HG03378 (cell line): ENCODE measurements at regions not wholly inside any gene's neighbourhood (a gene's known extent, or its start where the extent isn't known, plus 50 kb on each side); places are given as distances from the start of the nearest gene placed in this dataset.

ENCODE experiments used
- ATAC-seq: cut with Tn5 transposase; IDR thresholded peaks from one replicate; pipeline ENCODE4 v1.9.1; 2021; ENCODE audit warnings: mild to moderate bottlenecking, moderate library complexity; ENCODE audit not compliant: unreplicated experiment

DNA sequence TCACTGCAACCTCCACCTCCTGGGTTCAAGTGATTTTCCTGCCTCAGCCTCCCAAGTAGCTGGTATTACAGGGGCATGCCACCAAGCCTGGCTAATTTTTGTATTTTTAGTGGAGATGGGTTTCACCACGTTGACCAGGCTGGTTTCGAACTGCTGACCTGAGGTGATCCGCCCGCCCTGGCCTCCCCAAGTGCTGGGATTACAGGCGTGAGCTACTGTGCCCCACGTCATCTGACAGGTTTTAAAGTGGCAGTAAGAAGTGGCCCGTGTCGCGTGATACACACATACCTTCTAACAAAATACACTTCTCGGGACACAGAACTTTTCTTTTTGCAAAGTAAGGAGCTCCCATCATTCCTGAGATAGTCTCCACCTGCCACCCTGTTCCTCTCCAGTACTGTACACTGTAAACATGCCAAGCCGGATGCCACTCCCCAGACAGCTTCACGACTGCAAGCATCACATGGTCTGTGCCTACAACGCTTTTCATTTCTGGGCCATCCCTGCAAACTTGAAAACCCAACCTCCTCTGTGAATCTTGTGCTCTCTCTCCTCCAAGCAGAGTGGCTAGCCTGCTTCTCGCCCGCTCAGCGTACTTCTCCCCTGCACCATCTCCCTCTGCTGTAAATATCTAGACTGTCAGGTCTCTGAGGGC lies 256.3 kb upstream of the KLF14 start:
- no peak for ATAC-seq

GRCh38 chr7:130993671-130994365 lies 259.8 kb upstream of the KLF14 start:
- ATAC-seq: no peak

DNA sequence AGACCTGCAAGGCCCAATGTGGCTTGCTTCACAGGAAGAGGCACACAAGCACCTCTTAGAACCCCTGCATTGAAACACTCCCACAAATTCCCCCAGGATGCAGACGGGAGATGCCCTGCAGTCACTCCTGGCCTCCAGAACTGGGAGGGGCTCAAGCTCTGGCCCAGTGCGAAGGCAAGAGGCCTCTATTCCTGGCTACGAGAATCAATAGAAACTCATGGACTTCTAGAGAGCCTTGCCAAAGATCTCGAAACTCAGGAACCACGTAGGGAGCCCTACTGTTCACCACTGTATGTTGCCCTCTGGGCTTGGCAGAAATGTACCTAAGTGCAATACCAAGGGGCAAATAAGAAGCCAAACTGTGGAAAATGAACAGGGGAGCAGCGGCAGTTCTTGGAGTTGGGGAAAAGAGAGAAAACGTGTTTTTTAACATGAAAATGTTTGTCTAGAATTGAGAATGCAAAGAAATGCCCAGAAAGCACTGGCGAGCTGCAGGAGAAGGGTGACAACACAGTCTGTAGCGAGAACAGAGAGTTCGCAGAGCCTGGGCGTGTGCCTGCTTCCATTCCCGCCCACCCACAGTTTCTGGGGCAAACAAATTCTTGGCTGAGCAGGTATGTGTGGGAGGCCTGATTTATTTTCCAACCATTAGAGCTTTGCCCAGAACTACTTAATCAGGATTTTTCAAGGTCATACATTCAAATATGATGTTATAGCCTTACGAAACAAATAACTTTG lies 260.5 kb upstream of the KLF14 start:
- ATAC-seq: no peak

DNA sequence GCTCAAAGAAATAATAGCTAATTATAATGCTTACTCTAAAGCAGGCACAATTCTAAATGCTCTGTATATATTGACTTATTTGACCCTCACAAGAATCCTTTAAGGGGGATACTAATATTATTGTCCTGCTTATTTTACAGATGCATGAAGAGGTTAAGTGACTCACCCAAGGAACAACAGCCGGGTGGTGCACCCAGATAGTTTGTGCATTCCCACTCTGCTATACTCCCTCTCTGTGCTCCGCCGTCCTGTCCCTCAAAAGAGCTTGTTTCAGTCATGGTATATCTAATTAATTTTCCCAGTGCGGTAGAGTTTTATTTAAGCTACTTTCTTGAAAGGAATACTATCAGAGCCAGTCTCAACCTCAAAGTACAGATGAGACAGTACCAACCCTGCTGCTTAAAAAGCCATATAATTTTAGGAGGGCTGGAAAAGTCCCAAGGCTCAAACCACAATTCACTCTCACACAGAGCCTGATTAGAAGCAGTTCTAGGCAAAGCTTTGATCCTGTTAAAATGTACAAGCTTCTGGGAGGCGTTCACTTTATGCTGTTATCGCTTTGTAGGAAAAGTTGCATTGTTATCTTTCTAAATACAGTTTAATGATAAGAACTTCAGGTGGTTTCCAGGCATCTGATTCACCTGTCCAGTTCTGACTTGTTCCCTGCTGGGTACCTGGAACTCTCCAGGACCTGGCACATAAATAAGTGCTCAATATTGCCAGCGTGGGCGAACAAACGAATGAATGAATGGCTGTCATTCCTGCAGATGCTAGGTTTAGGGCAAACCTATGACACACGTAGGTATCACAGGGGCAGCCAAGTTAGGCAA lies 261.5 kb upstream of the KLF14 start:
- ATAC-seq: no peak

DNA sequence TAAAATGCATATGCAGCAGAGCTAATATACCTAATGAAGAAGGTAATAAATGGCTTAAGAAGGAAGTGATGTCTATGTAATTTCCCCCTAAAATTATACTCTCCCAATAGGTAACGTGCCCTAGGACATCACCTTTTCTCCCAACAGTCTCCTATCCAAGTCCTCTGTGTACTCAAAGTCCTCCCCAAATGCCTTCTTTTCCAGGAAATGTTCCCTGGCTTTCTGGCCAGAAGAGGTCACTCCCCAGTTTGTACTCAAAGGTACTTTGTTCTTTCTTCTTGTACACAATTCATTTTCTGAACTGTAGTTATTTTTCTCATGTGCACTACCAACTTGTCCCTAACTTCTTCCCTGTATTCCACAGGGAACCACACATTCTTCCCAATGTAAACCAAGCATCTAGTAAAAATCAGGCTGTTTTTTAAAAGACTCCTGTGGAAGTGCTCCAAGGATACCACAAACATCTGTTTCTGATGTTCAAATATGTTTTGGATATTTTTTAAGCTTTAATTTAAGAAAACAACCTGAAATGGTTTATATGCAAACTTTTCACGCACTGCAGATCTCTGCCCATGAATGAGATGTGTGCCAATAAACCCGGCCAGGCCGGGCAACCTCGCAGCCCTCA lies 262.3 kb upstream of the KLF14 start:
- no peak for ATAC-seq

DNA sequence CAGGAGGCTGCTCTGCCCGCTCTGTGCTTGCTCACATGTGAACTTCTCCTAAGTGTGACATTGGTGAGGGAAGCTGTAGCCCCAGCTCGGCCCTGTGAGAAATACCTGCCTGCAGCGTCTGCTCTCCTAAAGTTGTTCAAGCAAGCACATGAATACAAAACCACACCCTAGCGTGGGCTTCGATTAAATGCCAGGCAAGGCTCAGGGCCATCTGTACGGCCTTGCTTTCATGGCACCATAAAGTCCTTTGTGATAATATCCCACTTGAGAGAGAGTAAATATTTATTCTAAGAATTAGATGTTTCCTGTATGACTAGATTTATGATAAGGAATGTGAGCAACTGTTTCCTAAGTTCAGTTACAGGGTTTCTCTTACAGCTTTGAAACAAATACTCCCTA lies 262.8 kb upstream of the KLF14 start:
- no peak for ATAC-seq

- ATAC-seq: no peak
These were observed 265.1 kb upstream of the KLF14 start for GRCh38 chr7:130998993-130999602.

GRCh38 chr7:130999926-131000325 lies 265.9 kb upstream of the KLF14 start:
- no peak for ATAC-seq

GRCh38 chr7:131000389-131000788 lies 266.4 kb upstream of the KLF14 start:
- no peak for ATAC-seq

DNA sequence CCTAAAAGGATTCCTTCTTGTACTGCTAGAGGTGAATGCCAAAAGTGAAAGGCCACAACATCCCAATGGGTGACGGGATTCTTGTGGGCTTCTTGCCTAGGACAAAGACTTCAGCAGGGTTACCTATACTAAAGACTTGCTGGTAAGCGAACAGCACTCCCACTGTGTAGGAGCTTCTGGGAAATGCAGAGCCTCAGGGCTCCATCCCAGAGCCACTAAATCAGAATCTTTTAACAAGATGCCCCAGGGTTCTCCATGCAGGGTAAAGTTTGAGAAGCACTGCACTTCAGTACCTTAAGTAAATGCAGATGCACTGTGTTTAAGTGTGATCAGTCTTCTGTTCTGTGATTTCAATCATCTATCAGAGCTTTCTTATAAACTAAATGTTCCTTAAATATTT lies 266.9 kb upstream of the KLF14 start:
- ATAC-seq: no peak

GRCh38 chr7:131002600-131002999 lies 268.6 kb upstream of the KLF14 start:
- no peak for ATAC-seq

DNA sequence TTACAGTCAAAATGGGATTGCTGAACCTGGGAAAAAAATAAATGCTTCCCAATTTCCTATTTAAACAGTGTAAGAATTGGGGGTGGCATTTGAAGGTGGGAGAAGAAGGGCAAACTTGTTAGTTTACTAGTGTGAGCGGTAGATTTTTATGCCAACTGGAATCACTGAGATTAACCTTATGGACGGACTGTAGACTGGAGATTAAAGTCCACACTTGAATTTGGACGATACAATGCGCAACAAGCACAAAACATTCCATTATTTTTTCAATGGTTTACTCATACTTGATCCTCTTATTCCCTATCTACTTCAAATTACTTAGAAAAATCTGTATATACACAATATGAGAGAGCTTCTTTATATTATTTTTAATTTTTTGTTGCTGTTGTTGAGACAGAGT lies 269.6 kb upstream of the KLF14 start:
- ATAC-seq: no peak

DNA sequence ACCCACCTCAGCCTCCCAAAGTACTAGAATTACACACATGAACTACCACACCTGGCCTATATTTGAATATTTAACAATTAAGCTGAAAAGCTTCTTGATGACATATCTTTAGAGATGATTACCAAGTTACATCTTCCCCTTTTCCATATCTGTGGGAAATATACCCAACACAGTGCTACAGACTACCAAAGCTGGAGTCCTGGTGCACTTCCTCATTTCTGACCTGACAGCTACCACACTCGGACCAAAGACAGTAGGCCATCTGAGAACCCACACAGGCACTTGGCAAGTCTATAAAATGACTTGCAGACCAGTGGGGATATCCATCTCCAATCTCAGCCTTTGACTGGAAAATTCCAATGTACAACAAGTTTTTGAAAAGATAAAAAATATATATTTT lies 270.4 kb upstream of the KLF14 start:
- no peak for ATAC-seq

DNA sequence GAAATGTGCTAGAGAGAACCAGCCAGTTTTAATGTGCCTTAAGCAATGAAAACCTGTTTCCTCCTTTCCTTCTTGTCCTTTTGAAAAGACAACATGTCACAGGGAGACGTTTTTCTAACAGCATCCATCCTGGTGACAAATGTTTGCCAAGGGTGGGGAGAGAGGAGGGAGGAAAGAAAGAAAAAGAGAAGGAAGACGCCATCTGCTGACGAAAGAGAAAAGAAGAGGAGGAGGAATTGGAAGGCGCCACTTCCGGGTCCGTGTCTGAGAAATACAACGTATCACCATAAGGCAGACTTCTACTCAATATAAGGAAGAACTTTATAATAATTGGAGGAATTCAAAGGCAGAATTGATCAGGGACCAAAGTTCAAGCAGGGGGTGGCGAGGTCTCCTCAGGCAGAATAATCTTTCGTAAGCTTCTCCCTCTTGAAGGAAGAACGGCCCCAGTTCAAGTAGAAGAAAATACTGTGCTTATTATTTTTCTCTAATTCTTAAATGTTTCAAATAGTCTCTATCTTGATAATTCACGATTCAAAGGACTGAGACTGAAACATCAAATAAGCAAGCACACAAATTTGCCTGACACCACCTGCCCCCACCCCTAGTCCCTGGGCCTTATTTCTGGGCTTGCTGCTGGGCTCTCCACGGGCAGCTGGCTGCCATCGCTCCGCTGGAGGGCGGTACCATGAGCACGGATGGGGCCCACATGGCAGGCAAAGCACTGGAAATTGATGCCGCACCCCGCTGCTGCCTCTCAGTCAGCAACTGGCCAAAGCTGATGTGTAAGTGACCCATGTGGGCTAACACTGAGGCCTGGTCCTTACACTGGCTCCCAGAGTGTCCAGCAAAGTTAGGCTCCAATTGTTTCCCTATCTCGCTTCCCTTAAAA lies 273.7 kb upstream of the KLF14 start:
- ATAC-seq: no peak

GRCh38 chr7:131008840-131009711 lies 275.1 kb upstream of the KLF14 start:
- ATAC-seq: no peak

DNA sequence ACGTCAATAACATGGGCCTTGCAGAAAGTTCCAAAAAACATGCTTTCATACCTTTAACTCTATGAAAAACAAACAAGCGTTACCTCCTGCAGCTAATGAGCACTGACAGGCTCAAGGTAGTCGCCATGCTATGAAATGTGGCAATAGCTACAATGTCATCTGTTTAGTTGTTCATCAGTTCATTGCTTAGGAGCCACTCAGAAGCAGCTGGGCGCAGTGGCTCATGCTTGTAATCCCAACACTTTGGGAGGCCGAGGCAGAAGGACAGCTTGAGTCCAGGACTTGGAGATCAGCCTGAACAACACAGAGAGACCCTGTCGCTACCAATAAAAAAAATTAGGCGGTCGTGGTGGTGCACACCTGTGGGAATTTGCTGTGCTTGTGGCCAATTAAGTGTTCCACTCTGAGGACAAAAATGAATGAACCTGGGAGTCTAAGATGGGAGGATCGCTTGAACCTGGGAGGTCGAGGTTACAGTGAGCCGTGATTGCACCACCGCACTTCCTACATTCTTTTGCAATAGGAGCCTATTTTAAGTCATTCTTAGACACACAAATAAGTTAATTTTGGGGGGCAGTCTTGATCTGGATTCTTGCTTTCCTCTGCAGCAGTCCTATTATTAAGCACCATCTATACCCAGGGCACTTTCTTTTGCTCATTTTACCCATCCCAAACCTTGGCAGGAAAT lies 276.2 kb upstream of the KLF14 start:
- no peak for ATAC-seq

- ATAC-seq: no peak
These were observed 276.9 kb upstream of the KLF14 start for GRCh38 chr7:131010717-131011431.
